Right atrium auricular region (tissue), 2 donors: ENCODE measurements at regions not wholly inside any gene's neighbourhood (a gene's known extent, or its start where the extent isn't known, plus 50 kb on each side); places are given as distances from the start of the nearest gene placed in this dataset.

Experiments
- DNase-seq: peaks from one replicate; pipeline ENCODE4 v3.0.0-alpha.2; 2019; ENCODE audit warnings: low spot score
- H3K27ac ChIP-seq, 2 donors: fragments of 200-600 bp; sonication (generic); 1 replicate in 1 of 2; 2 replicates in 1 of 2; pipeline ENCODE4 v1.5.1; 2016 to 2019
- H3K27me3 ChIP-seq, 2 donors: fragments of 200-600 bp; sonication (generic); one replicate each; pipeline versions ENCODE4 v1.5.1 to v1.6.0; 2017 to 2019
- H3K36me3 ChIP-seq: fragments of 200-600 bp; sonication (generic); one replicate; pipeline ENCODE4 v1.5.1; 2016
- H3K4me1 ChIP-seq, 2 donors: fragments of 200-600 bp; sonication (generic); one replicate each; pipeline versions ENCODE4 v1.5.1 to v1.6.0; 2017 to 2019
- H3K4me3 ChIP-seq, 2 donors: fragments of 200-600 bp; sonication (generic); 1 replicate in 1 of 2; 2 replicates in 1 of 2; pipeline ENCODE4 v1.5.1; 2017 to 2019; ENCODE audit warnings: mild to moderate bottlenecking in 1 of 2, moderate library complexity in 1 of 2
- H3K9me3 ChIP-seq, 2 donors: fragments of 200-600 bp; sonication (generic); one replicate each; pipeline ENCODE4 v1.5.1; 2019
- TF ChIP-seq, protein P1 (sequence below), 2 donors: fragments of 200-600 bp; sonication (generic); IDR thresholded peaks; one replicate each; pipeline ENCODE4 v1.5.1; 2019; ENCODE audit warnings: antibody characterized with exemption in 2 of 2

DNA sequence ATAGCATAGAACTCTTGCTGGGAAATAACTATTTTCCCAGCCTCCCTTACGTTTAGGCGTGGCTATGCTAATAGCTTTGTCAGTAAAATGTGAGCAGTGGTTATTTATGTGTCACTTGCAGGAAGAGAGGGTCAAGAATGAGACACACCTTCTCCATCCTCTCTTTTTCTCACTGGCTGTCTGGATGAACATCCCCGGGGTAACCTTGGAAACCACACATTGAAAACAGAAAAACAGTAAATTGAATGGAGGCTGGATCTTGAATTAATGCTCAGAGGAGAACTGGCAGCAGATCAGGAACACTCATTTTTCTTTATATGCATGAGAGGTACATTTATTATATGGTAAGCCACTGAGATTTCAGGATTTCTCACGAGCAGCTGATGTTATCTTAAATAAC is 127.6 kb downstream of the DNAJB9 start:
- Histone ChIP-seq H3K9me3 (no peaks in the 10 kb centered on the region), H3K4me1 (no peaks in the 10 kb centered on the region), H3K36me3 (no peaks in the 10 kb centered on the region), H3K27me3 (no peaks in the 10 kb centered on the region), H3K4me3 (no peak overlapping the region), H3K27ac (no peak overlapping the region)
- DNase-seq: no peak
- TF ChIP-seq, protein P1, sequence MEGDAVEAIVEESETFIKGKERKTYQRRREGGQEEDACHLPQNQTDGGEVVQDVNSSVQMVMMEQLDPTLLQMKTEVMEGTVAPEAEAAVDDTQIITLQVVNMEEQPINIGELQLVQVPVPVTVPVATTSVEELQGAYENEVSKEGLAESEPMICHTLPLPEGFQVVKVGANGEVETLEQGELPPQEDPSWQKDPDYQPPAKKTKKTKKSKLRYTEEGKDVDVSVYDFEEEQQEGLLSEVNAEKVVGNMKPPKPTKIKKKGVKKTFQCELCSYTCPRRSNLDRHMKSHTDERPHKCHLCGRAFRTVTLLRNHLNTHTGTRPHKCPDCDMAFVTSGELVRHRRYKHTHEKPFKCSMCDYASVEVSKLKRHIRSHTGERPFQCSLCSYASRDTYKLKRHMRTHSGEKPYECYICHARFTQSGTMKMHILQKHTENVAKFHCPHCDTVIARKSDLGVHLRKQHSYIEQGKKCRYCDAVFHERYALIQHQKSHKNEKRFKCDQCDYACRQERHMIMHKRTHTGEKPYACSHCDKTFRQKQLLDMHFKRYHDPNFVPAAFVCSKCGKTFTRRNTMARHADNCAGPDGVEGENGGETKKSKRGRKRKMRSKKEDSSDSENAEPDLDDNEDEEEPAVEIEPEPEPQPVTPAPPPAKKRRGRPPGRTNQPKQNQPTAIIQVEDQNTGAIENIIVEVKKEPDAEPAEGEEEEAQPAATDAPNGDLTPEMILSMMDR (IDR thresholded peaks at IDR 0.05): no peak

DNA sequence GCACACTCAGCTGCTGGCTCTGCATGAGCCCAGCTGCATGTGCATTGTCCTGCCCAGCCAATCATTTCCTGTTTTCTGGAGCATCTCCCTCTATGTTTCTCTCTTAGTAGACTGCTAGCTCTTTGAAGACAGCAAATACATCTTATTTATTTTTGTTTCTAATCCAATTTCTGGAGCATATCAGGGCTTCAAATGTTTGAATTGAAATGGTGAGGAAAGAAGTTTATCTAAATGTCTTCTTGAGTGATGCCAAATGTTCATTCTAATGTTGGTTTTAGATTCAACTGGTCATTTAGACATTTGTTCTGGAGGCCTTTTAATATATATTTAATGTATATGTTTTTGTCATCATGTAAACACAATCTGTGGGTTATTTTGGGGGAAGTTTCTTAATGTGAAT is 141.9 kb downstream of the DNAJB9 start:
- Histone ChIP-seq H3K4me3 (no peak overlapping the region), H3K9me3 (no peaks in the 10 kb centered on the region), H3K4me1 (no peaks in the 10 kb centered on the region), H3K27ac (no peak overlapping the region), H3K36me3 (no peaks in the 10 kb centered on the region), H3K27me3 (no peaks in the 10 kb centered on the region)
- DNase-seq: no peak
- TF ChIP-seq, protein P1 (IDR thresholded peaks at IDR 0.05): no peak

DNA sequence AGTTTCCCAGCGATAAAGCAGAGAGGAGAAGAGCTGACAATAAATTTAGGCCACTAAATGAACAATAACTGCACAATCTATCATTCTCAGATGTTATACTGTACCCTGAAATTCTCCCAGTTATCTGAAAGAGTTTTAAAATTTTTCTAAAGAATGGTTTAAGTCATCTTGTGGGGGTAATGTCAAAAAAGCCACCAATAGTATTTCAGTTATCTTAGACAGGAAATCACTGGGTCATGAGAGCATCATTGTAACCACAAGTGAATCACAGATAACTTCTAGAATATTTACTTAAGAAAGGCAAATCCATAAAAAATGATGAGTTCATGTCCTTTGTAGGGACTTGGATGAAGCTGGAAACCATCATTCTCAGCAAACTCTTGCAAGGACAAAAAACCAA is 147.1 kb downstream of the DNAJB9 start:
- Histone ChIP-seq H3K9me3 (no peaks in the 10 kb centered on the region), H3K36me3 (no peaks in the 10 kb centered on the region), H3K27me3 (no peaks in the 10 kb centered on the region), H3K27ac (no peak overlapping the region), H3K4me3 (no peak overlapping the region), H3K4me1 (no peaks in the 10 kb centered on the region)
- no peak for DNase-seq
- TF ChIP-seq, protein P1 (IDR thresholded peaks at IDR 0.05): no peak

DNA sequence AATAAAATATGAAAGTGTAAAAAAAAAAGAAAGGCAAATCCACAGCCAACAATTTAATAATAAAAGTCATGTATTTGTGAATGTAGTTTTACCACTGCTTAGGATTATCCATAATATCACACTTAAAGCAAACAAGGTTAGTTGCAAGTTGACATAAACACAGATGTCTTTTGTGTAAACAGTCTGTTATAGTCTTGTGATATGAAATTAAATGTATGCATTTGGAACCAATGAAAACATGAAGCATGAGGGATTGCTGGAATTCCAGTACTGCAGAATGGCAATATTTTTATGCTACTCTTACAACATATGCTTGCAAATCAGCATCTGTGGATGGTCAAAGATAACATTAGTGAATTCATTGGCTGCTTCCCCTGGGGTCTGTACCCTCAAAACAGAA is 148.1 kb downstream of the DNAJB9 start:
- H3K27ac ChIP-seq: no peak overlapping the region
- no peaks in the 10 kb centered on the region for H3K27me3 ChIP-seq
- no peak overlapping the region for H3K4me3 ChIP-seq
- no peaks in the 10 kb centered on the region for H3K36me3 ChIP-seq
- no peaks in the 10 kb centered on the region for H3K4me1 ChIP-seq
- DNase-seq: no peak
- TF ChIP-seq, protein P1 (IDR thresholded peaks at IDR 0.05): no peak
- no peaks in the 10 kb centered on the region for H3K9me3 ChIP-seq

DNA sequence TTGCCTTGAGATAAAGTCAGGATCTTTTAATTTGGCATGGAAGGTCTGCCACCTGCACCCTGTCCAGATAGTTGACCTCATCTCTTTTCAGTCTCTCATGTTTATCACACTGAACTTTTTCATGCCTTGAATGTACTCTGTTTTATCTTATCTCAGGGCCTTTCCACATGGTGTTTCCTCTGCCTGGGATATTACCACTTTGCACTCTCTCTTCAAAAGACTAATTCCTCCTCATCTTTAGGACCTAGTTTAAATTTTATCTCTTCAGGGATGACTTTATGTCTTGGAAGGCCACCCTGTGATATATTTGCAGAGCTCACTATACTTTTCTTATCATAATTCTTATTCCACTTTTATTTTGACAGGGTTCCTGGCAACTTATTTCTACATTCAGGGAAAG is 150.0 kb downstream of the DNAJB9 start:
- no peak overlapping the region for H3K4me3 ChIP-seq
- no peaks in the 10 kb centered on the region for H3K4me1 ChIP-seq
- no peak overlapping the region for H3K27ac ChIP-seq
- TF ChIP-seq, protein P1 (IDR thresholded peaks at IDR 0.05): no peak
- DNase-seq: no peak
- H3K27me3 ChIP-seq: no peaks in the 10 kb centered on the region
- H3K9me3 ChIP-seq: no peaks in the 10 kb centered on the region
- no peaks in the 10 kb centered on the region for H3K36me3 ChIP-seq

DNA sequence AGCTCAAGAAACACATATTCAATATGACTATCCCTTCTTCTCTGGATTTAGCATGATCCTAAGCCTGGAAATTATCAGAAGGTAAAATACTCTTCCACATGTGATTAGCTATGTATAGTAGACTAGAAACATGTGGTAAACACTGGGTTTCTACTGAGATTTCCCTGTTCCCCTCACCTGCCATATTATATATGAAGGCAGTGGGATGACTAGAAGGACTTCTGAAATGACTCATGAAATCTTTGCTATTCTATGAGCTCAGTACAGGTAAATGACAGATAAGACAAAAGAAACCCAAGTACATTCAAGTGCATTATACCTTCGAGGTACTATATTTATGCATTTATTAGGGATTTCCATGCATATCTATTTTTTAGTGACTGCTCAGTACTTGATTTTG is 152.9 kb downstream of the DNAJB9 start:
- DNase-seq: no peak
- Histone ChIP-seq H3K4me3 (no peak overlapping the region), H3K27me3 (no peaks in the 10 kb centered on the region), H3K36me3 (no peaks in the 10 kb centered on the region), H3K9me3 (no peaks in the 10 kb centered on the region), H3K4me1 (no peaks in the 10 kb centered on the region), H3K27ac (no peak overlapping the region)
- TF ChIP-seq, protein P1 (IDR thresholded peaks at IDR 0.05): no peak
